ENCODE measurements at regions not wholly inside any gene's neighbourhood (a gene's known extent, or its start where the extent isn't known, plus 50 kb on each side); places are given as distances from the start of the nearest gene placed in this dataset.

DNA sequence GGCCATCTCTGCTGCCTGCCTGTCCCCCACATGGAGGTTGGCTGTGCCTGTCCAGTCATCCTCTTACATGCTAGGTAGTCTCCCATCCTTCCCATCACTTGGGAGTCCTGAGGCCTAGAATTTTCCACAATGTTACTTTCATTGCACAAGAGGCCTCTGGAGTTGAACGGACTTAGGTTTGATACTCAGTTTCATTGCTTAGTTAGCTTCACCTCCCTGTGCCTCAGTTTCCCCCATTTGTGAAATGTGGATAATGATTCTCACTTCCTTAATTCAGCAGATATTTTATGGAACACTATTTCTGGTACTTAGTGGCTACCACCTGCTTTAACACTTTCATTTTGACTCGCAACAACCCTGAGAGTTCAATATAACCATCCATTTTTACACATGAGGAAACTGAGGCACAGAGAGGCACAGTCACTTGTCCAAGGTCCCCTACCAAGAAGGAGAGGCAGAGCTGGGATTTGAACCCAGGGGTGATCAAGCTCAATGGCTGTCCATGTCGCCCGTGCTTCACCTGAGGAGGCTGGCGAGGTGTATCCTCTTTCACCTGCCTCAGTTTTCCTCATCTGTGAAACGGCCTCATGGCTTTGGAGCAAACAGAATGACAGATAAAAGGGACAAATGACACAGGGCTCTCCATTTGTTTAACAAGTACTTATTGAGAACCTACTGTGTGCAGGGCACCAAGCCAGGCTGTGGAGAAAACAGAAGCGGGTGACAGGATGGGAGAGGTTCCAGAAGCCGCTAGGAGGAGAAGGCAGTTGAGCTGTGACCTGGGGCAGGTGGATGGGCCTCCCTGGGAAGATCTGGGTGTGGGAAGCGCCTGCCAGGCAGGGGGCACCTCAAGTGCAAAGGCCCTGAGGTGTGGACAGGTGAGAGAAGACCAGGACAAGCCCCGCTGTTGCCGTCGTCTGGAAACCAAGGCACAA is 154.3 kb upstream of the PTPN1 start:
- no peaks in the 10 kb centered on the region for H3K9me3 ChIP-seq (ENCODE audit: low read length)
- no peaks in the 10 kb centered on the region for H4K20me1 ChIP-seq (ENCODE audit: insufficient read depth, low read length)
- H3K4me1 ChIP-seq (ENCODE audit: insufficient read depth, low read length, severe bottlenecking), result no peaks in the 10 kb centered on the region
- H3K4me3 ChIP-seq (ENCODE audit: low read depth, low read length, poor library complexity, severe bottlenecking), result no peak overlapping the region
- H3K27ac ChIP-seq (ENCODE audit: low read depth, low read length, poor library complexity, severe bottlenecking), result no peak overlapping the region
- H3K79me2 ChIP-seq (ENCODE audit: insufficient read depth, low read length), result no peaks in the 10 kb centered on the region
- H3K27me3 ChIP-seq (ENCODE audit: insufficient read depth, low read length), result peaks cover 21% of the 10 kb centered on the region; the same call in 1 of the 2 replicates
- no peak overlapping the region for H3K9ac ChIP-seq (ENCODE audit: low read length)
- no peaks in the 10 kb centered on the region for H3K36me3 ChIP-seq (ENCODE audit: insufficient read depth, low read length)
- H2AFZ ChIP-seq (ENCODE audit: low read length), result no peak overlapping the region
- H3K9me2 ChIP-seq (ENCODE audit: low read depth, low read length), result no peaks in the 10 kb centered on the region
- no peak overlapping the region for H3K4me2 ChIP-seq (ENCODE audit: low read length)
- H3F3A ChIP-seq (ENCODE audit: insufficient read depth, low read length), result no peaks in the 10 kb centered on the region
- TF ChIP-seq, protein P1, sequence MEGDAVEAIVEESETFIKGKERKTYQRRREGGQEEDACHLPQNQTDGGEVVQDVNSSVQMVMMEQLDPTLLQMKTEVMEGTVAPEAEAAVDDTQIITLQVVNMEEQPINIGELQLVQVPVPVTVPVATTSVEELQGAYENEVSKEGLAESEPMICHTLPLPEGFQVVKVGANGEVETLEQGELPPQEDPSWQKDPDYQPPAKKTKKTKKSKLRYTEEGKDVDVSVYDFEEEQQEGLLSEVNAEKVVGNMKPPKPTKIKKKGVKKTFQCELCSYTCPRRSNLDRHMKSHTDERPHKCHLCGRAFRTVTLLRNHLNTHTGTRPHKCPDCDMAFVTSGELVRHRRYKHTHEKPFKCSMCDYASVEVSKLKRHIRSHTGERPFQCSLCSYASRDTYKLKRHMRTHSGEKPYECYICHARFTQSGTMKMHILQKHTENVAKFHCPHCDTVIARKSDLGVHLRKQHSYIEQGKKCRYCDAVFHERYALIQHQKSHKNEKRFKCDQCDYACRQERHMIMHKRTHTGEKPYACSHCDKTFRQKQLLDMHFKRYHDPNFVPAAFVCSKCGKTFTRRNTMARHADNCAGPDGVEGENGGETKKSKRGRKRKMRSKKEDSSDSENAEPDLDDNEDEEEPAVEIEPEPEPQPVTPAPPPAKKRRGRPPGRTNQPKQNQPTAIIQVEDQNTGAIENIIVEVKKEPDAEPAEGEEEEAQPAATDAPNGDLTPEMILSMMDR (IDR thresholded peaks at IDR 0.05; ENCODE audit: low read length), result no peak
- TF ChIP-seq EZH2 (IDR thresholded peaks at IDR 0.05; ENCODE audit: borderline replicate concordance, low read length), result no peak

DNA sequence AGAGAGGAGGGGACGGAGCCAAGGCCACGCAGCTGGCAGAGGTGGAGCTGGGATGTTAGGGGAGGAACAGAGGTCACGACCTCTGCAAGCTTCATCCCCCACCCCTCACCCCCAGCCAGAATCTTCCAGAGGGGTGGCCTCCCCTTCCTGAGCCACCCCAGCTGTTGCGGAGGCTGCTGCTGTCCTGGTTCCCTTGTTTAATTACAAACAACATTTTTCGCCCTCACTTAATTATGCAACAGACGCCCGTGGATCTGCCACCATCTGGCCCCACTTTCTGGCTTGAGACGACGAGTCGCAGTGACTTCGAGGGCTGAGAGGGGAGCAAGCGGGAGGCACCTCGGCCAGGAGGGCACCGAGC is 153.7 kb upstream of the PTPN1 start:
- Histone ChIP-seq H3K27me3 (ENCODE audit: insufficient read depth, low read length) (peaks cover 21% of the 10 kb centered on the region; the same call in 1 of the 2 replicates), H3K36me3 (ENCODE audit: insufficient read depth, low read length) (no peaks in the 10 kb centered on the region), H4K20me1 (ENCODE audit: insufficient read depth, low read length) (no peaks in the 10 kb centered on the region), H3K4me2 (ENCODE audit: low read length) (no peak overlapping the region), H3K79me2 (ENCODE audit: insufficient read depth, low read length) (no peaks in the 10 kb centered on the region), H3K4me1 (ENCODE audit: insufficient read depth, low read length, severe bottlenecking) (no peaks in the 10 kb centered on the region), H2AFZ (ENCODE audit: low read length) (no peak overlapping the region), H3K9me3 (ENCODE audit: low read length) (no peaks in the 10 kb centered on the region), H3K27ac (ENCODE audit: low read depth, low read length, poor library complexity, severe bottlenecking) (no peak overlapping the region), H3F3A (ENCODE audit: insufficient read depth, low read length) (no peaks in the 10 kb centered on the region), H3K9ac (ENCODE audit: low read length) (no peak overlapping the region), H3K4me3 (ENCODE audit: low read depth, low read length, poor library complexity, severe bottlenecking) (no peak overlapping the region), H3K9me2 (ENCODE audit: low read depth, low read length) (no peaks in the 10 kb centered on the region)
- TF ChIP-seq, protein P1 (IDR thresholded peaks at IDR 0.05; ENCODE audit: low read length), result no peak
- no peak for TF ChIP-seq EZH2 (IDR thresholded peaks at IDR 0.05; ENCODE audit: borderline replicate concordance, low read length)

DNA sequence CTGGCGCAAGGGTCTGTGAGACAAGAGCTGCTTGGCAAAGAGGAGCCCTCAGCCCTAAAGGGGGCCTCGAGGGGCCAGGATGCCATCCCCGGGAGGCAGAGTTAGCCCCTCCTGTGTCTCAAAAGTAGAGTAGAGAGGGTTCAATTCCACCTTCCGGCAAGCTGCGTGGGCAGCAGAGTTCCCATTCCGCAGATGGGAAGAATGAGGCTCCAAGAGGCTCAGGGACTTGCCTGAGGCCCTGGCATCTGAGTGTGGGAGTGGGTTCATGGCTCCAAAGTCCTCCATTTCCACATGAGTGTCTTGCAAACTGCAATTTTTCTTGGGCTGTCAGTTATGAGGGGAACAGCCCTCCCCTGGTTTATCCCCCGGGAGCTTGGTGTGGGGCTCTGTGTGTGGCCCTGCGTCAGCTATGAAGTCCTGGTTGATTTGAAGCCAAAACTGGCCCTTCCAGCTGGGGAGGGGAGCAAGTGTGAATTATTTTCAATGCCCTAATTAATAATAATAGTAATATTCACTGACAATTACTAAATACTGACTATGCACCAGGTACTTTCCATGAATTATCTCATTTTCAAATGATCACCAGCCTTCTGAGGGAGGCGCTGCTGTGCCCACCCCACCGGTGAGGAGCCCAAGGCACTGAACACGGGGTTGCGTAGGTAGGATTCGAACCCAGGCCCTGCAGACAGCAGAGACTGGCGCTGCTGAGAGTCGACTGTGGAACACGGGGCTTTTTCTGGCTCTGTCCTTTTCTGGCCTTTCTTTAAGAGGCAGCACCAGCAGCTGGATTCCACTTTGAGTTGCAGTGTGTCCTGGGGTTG is 153.0 kb upstream of the PTPN1 start:
- Histone ChIP-seq H3K9me3 (ENCODE audit: low read length) (no peaks in the 10 kb centered on the region), H3K4me1 (ENCODE audit: insufficient read depth, low read length, severe bottlenecking) (no peaks in the 10 kb centered on the region), H3K9me2 (ENCODE audit: low read depth, low read length) (no peaks in the 10 kb centered on the region), H3K79me2 (ENCODE audit: insufficient read depth, low read length) (no peaks in the 10 kb centered on the region), H4K20me1 (ENCODE audit: insufficient read depth, low read length) (no peaks in the 10 kb centered on the region), H3K4me2 (ENCODE audit: low read length) (no peak overlapping the region), H3K36me3 (ENCODE audit: insufficient read depth, low read length) (no peaks in the 10 kb centered on the region), H2AFZ (ENCODE audit: low read length) (no peak overlapping the region), H3K4me3 (ENCODE audit: low read depth, low read length, poor library complexity, severe bottlenecking) (no peak overlapping the region), H3K9ac (ENCODE audit: low read length) (no peak overlapping the region), H3K27me3 (ENCODE audit: insufficient read depth, low read length) (peaks cover 21% of the 10 kb centered on the region; the same call in 1 of the 2 replicates), H3K27ac (ENCODE audit: low read depth, low read length, poor library complexity, severe bottlenecking) (no peak overlapping the region), H3F3A (ENCODE audit: insufficient read depth, low read length) (no peaks in the 10 kb centered on the region)
- TF ChIP-seq EZH2 (IDR thresholded peaks at IDR 0.05; ENCODE audit: borderline replicate concordance, low read length), result no peak
- TF ChIP-seq, protein P1 (IDR thresholded peaks at IDR 0.05; ENCODE audit: low read length), result no peak
